Glomerular visceral epithelial cell (primary cell): ENCODE measurements at regions not wholly inside any gene's neighbourhood (a gene's known extent, or its start where the extent isn't known, plus 50 kb on each side); places are given as distances from the start of the nearest gene placed in this dataset.

Experiments
- DNase-seq: peaks from one replicate; pipeline ENCODE4 v3.0.0-alpha.2; 2016; ENCODE audit errors: extremely low spot score

DNA sequence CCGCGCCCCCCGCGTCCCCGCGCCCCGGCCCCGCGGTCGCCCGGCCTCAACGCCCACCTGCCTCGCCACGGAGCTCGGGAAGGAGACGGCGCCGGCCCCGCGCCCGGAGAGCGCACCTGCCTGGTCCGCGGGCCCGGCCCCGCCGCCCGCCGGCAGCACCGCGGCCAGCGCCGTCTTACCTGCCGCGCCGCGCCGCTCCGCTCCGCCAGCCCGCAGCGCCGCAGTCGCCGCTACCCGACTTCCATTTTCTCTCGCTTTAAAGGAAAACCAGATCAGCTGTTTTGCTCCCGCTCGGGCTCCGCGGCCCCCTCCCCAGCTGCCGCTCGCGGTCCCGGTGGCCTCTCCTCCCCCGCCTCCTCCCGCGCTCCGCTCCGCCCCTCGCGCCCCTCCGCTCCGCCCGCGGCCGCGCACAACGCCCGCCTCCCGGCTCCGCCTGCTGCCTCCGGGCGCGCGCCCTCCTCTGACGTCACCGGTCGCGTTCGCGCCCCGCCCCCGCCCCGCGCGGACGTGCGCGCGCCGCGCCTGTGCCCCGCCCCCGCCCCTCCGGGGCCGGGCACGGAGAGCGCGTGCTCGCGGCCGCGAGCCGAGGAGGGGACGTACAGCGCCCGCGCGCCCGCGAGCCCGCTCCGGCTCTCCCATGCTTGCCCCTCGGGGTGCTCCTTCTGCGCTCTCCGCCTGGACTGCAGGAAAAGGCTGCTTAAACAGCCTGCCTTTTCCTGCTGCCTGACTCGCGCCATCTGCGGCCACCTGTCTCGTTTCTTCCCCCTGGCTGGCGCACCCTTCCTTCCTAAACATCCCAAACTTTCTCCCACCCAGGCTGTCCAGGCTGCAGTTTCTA is 159.8 kb upstream of the CHRNA7 start, which contains the start of gene OTUD7A:
OTUD7A (minus strand) TSS at position 346 of the 838 bp plus-strand sequence.
- peak; percentile 82 for DNase-seq

DNA sequence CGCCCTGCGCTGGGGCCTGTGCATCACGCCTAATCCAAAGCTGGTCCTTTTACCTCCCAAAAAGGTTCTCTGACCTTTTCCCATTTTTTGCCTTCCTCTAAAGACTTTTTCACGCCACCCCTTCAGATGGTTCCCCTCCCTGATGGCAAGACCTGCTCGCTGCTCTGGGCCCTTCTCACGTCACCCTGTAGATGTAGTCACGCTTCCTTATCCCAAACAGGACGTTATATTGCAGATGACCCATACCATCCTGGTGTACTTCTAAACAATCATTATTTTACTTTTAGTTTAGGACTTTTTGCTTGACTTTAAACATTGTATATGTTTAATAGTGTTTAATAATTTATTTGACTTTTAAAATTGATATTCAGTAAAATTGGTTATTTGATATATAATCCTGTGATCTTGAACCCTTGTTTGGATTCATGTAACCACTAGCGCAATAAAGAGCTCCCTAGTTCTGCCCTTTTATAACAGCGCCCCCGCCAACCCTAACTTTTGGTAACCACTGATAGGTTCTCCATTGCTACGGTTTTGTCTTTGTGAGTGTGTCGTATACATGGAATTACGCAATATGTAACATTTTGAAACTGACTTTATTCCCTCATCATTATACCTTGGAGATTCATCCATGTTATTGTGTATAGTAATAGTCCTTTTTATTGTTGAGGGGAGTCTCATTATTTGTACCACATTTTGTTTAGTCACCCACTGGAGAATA is 159.0 kb upstream of the CHRNA7 start:
- DNase-seq = no peak

DNA sequence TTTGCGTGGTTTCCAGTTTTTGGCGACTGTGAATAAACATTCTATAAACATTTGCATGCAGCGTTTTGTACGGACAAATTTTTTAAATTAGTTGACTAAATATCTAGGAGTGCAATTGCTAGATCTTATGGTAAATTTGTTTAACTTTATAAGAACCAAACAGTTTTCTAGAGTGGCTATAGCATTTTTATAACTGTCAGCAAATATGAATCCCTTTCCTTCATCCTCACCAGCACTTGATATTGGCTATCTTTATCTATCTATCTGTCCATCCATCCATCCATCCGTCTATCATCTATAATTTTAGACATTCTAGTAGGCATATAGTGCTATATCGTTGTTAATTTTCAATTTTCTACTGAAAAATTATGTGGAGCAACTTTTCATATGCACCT is 158.4 kb upstream of the CHRNA7 start:
- no peak for DNase-seq

DNA sequence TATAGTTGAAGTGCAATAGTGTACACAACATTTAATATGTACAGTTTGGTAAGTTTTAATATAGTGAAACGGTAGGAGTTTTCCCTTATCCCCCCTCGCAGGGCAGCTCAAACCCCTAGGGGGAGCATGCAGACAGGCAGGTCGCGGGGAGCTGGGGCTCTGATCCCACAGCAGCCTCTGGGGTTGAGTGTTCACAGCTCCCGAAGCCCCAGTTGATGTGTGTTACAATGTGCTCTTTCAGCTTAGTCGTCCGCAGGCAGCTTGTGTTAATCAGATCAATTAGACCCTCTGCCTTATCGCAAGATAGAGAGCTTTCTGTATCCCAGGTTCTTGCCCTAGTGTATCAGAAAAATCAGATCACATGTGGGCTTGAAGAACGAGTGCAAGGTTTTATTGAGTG is 143.1 kb upstream of the CHRNA7 start:
- DNase-seq = no peak

DNA sequence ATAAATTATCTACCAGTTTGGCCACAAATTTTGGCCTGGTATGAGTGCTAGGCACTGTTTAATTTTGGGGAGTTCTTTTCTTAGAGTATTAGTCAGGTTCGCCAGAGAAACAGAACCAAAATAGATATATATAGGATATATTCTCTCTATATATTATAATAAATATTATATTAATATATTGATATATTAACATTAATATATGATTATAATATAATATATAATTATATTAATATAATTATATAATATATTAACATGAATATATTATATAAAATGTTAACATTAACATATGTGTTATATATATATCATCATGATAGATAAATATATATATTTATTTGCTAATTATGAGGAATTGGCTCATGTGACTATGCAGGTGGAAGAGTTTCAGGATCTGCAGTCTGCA is 137.8 kb upstream of the CHRNA7 start:
- DNase-seq = no peak

DNA sequence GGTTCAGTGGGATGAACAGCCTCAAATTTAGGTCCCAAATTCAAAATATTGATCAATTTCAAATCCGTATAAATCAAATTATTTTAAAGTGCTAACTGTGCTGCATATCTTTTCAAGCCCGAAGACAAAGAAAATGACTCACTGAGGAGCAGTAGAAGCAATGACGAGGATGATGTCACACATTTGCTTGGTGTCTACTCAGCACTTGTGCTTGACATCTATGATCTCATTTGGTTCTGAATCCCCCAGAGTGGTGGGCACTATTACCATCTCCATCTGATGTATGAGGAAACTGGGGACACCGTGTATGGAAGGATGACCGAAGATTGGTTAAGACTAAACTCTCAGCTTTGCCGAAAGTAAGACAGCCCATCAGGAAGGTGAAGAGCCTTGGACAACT is 136.5 kb upstream of the CHRNA7 start:
- no peak for DNase-seq

DNA sequence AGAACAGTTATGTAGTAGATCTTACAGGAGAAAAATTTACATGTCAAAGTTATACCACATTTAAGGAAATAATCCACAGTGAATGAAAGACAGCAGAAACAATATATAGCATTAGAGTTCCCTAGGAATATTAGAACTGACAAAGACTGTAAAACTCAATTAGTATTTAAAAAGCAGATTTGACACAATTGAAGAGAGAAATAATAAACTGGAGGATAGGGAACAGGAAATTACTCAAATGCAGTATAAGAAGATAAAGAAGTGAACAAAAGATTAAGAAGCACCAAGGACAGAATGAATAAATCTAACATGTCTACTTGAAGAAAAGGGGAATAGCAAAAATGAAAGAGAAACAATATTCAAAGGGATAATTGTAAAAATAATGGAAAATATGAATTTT is 132.6 kb upstream of the CHRNA7 start:
- DNase-seq = no peak

DNA sequence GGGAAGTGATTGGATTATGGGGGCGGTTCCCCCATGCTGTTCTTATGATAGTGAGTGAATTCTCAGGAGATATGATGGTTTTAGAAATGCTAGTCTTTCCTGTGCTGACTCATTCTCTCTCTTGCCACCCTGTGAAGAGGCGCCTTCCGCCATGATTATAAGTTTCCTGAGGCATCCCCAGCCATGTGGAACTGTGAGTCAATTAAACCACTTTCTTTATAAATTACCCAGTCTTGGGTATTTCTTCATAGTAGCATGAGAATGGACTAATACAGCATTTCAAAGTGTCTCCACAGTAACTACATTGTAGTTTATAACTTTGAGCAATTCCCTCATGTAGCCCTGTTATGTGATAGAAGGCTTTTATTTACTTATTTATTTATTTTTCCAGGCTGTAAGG is 128.8 kb upstream of the CHRNA7 start:
- DNase-seq = no peak

DNA sequence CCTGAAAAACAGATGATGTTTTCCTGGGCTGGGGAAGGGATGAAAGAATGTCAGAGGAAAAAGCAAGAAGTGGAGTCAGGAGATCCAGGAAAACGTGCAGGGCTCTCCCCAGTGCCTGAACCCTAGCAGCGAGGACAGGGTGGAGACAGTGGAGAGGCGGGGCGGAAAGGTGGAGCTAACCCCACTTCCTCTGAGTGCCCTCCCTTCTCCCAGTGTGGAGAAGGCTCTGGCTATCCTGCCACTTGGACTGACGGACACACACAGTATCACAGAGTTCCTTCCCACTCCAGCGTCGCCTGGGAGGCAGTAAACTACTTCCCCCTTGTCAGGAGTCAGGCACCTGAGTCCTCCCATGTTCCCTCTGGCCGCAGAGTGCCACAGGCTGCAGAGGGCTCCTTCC is 125.3 kb upstream of the CHRNA7 start:
- DNase-seq = no peak

DNA sequence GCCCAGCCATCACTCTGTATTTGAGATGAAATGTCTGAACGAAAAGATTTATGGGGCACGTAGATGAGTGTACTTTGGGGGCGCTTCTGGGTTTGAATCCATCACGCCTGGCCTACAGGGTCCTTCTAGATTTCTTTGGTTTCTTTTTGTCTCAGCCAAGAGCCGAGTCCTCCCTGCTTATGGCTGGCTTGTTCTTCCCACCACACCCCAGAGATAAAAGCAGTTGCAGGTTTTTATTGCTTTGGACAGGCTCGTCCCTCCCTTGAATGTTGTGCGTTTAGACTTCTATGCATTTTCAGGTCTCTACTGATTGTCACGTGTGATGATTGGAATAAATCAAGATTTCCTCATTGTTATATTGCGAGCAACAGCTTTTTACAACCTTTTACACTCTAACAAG is 104.8 kb upstream of the CHRNA7 start:
- DNase-seq = no peak

DNA sequence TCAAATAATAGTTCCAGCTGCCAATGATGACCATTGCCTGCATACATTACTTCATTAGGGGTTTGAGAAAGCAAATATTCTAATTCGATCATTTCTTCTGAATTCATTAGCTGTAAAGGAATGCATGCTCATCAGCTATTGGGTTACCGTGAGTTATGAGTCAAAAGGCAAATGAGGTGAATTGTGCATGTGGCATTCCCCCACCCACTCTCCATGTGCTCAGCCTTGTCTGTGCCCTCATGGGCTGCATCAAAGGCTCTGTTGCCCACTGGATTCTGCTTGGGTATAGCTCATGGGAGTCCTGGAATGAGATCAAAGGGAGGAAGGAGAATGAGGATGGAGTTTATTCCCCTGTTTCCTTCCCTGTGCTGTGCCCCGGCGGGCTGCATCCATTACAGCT is 99.3 kb upstream of the CHRNA7 start:
- no peak for DNase-seq

DNA sequence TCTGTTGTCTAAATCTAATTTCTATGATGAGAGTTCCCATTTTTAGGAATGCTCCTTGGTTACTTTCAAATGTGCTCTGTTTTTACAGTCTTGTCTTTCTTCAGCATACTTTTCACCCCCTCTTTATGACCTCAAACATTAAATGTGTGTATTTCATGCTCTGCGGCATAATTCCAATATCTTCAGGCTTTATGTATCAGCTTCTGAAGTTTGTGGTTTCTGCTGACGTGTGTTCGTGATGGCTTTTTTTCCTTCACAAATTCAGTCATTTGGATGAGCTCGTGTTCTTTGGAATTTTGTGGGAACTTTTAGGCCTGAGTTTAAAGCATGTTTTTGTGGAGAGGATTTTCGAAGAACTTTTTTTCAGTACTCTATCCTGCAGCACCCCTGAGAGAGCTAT is 97.7 kb upstream of the CHRNA7 start:
- no peak for DNase-seq

DNA sequence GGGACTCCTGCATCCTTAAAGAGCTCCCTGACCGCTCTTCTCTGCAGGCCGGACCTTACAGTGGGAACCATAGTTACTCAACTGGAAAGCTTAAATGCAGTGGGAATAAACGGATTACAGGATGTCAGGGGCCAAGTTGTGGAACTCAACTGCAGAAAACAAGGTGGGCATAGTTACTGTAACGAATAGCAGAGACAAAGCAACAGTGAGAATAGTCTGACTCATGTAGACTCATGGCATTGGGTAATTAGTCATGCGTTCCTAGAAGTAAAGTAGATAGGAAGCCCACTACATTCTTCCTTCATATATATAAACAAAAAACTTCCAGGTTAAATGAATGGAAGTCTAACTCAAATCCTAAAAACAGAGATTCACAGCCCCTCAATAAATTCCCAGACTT is 95.5 kb upstream of the CHRNA7 start:
- DNase-seq = no peak

DNA sequence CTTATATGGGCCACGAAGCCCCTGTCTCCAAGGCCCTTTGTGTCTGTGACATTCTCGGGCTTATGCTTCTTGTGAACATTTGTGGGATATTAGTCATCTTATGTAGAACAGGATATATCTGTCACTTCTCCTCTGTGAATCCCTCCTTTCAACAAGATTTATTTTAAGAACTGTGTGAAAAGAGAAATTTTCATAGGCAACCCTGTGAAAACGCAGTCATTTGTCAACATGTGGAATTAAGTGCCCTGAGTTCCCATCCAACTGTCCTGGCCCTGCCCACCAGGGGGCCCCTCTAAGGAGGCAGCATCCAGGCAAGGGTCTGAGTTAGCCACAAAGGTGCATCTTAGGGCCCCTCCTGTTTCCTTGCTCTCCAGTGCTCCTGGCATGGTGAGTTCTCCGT is 76.8 kb upstream of the CHRNA7 start:
- no peak for DNase-seq

DNA sequence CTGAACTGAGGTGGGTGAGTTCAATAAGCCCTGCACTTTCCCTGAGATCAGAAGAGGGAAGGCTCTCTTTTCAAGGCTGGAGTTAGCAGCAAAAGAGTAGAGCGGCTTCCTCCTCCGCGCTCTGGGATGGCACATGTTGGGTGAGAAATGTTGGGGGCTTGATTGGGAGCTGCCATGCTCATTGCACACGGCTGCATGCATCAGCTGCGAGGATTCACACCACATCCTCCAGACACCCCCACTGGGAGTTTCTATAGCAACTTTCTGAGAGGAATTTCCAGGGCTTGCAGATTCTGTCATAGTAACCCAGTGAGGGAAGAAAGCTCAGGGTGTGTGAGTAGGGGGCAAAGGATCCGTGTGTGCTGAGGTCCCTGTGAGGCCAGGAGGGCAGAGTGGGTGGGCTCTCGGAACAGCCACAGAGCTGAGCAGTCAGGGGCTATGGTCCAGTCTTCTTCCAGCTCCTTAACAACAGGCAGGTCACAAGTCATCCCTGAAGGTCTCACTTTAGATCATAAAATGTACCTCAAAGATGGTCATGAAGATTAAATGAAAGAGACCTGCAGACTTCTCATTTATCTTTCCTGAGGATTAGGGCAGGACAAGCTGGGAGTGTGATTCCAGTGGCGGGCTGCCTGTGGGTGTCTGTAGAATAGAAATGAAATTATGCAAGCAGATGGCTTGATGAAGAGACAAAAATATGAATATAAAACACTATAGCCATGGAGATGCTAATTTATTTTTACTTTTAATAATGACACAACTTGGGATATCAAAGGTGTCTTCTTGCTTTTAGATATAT is 75.7 kb upstream of the CHRNA7 start:
- DNase-seq = no peak

DNA sequence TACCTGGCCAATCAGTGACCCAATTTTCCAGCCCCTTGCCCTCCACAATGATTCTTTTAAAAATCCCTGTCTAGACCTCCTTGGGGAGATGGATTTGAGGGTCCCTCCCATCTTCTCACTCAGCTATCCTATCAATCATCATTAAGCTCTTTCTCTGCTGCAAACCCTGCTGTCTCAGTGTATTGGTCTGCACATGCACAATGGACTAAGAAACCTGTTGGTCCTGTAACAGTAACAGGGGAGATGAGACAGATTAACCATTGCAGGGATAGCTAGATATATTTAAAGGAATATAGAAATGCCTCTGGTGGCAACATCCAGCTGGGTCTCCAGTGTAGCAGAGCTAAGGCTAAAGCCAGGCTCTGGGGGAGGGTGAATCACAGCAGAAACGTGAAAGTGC is 74.6 kb upstream of the CHRNA7 start:
- DNase-seq = no peak

DNA sequence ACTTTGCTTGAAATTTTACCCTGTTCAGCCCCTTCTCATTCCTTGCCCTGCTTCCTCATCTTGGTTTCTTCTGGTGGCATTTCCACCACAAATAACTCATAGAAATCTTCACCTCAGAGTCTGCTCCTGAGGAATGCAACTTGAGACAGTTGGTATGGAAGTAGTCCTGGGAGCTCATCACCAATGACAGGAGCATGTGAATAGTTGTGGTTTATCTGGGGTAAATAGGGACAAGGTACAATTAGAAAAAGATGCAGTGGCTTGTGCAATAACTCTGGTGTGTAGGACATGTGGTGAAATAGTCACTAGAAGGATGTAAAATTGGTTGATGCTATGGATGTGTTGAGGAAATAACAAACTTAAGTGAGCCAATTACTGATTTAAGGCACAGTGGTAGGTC is 72.7 kb upstream of the CHRNA7 start:
- no peak for DNase-seq

DNA sequence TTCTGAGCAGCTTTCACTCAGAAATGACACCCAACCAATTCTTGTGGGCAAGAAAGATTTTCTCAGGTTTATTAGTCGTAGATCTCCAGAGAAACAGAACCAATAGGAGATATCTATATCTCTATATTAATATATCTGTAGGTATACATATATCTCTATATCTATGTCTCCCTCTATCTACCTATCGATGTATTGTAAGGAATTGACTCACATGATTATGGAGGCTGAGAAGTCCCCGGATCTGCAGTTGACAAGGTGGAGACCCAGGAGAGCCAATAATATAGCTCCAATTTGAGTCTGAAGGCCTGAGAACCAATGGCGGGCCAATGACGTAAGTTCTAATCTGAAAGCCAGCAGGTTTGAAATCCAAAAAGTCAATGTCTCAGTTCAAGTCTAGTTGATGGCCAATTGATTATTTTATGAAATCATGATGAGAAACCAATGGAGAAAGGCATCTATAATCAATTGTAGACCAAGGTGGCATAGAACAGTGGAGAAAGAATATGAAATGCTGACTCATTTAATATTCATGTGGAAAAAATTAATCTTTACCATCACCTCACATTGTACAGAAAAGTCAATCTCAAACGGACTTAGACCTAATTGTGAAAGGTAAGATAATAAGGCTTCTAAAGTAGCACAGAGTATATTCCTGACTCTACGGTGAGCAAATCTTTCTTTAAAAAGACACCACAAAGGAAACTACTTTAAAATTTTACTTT is 65.6 kb upstream of the CHRNA7 start:
- DNase-seq = no peak

DNA sequence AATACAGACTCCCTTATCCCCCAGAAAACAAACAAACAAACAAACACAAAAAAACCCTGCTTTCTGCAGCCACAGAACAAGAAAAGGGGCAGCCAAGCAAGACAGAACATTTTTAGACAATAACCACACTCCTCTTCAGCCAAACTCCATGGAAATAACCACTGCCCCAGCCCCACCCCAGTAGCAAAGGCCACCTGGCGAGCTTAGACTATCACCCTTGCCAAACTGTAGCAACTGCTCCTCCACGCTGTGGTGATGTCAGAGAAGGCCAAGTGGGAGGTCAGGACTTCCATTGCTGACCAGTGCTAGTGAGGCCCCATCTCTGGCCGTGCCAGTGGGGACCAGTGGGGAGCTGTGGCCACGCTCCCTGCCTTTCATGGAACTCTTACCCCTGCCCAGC is 60.3 kb upstream of the CHRNA7 start:
- no peak for DNase-seq

DNA sequence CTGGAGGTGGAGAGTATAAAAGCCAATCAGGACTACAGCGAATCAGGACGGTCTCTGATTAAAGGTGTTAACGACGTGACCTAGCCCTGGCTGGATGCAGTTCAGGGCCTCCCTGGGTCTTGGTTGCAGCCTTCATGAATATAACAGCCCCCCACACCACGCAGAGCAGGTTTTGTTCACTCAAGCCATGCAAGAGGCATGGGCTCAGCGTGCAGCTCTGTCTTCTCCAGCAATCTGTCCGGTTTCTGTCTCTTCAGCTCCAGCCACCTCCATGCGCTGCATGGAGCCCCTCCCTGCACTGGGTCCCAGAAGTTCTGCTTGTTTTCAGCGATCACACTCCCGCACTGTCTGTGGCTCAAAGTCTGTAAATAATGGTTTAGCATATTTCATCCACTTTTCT is 57.1 kb upstream of the CHRNA7 start:
- DNase-seq = no peak

DNA sequence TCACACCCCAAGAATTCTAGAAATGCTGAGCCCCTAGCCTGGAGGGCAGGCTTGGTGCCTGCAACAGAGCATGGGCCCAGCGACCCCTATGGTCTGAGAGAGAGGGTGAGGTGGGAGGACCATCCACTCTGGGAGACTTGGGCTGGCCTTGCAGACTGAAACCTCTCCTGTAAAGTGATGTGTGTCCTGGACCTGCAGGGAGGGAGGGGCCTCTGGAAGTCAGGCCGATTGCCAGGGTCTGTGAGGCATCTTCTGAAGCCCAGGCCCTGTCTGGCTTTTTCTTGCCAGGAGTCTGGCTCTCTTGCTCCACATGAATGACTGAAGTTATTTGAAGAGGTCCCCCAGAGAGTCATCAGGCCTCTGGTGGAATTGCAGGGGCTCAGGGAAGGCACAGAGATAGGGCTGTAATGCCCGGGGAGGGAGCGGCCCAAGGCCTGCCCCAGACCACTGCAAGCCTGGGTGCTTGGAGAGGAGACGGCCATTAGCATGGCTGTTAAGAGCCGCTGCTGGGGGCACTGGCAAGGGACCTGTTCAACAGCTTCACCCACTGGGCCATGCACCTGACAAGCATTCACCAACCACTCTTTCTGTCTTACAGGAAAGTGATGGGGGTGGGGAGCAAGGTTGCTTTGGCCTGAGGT is 56.0 kb upstream of the CHRNA7 start:
- DNase-seq = no peak
